ENCODE measurements at regions not wholly inside any gene's neighbourhood (a gene's known extent, or its start where the extent isn't known, plus 50 kb on each side); places are given as distances from the start of the nearest gene placed in this dataset.

- TF ChIP-seq CTCF (IDR thresholded peaks at IDR 0.05) (no peak), POLR2AphosphoS5 (IDR thresholded peaks at IDR 0.05) (no peak), EP300 (IDR thresholded peaks at IDR 0.05) (no peak)
Measured at GRCh38 chr1:102640872-102641271, 467.4 kb downstream of the COL11A1 start.
